ENCODE measurements at regions not wholly inside any gene's neighbourhood (a gene's known extent, or its start where the extent isn't known, plus 50 kb on each side); places are given as distances from the start of the nearest gene placed in this dataset.
"Not testable (repeated sequence)": the region's sequence is repeated elsewhere in the genome, so short reads cannot be mapped to it uniquely, and the experiment has no call there.

GRCh38 chr13:37290716-37291505 lies 185.4 kb upstream of the CSNK1A1L start:
- in situ Hi-C loops (cut with HindIII; ENCODE audit: low sequenced_read_pairs), result no loop called here
- DNase-seq (ENCODE audit: low read depth), result no peak
- H3K4me3 ChIP-seq (ENCODE audit: low read depth, low read length), result no peak overlapping the region
- no peak for TF ChIP-seq CTCF (IDR thresholded peaks at IDR 0.05; ENCODE audit: low read depth, low read length, missing control alignments)

- TF ChIP-seq CTCF (IDR thresholded peaks at IDR 0.05; ENCODE audit: low read depth, low read length, missing control alignments), result no peak
- no peak overlapping the region for H3K4me3 ChIP-seq (ENCODE audit: low read depth, low read length)
- in situ Hi-C loops (cut with HindIII; ENCODE audit: low sequenced_read_pairs), result no loop called here
- DNase-seq (ENCODE audit: low read depth), result no peak
Measured at GRCh38 chr13:37289212-37289935, 183.9 kb upstream of the CSNK1A1L start.

DNA sequence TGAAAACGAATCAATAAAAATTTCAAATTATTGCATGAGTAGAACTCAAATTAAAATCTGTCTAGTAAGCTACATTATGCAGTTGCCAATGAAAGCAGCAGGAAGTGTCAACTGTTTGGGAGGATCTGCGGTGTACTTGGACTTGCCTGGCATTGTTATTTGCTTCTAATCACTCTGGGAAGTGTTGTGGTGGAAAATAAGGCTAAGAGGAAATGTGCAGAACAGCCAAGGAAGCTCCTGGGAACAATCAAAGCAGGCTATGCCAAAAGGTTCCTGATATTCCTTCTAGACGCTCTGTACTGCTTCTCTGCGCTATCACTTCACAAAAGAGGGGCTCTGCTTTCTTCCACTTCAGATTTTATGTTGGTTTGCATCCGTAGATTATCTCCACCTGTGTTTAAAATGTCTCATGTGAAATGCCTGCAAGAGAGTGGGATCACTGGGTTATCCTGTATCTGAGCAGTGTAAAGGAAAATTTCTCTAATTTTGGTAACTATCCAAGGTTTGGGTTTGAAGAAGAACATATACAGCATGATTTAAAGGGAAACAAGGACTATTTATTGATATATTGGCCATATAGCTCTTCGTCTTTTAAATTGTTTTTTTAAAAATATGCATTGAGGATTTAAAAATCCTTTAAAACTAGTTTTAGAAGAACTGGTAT lies 182.7 kb upstream of the CSNK1A1L start:
- TF ChIP-seq CTCF (IDR thresholded peaks at IDR 0.05; ENCODE audit: low read depth, low read length, missing control alignments), result no peak
- no peak overlapping the region for H3K4me3 ChIP-seq (ENCODE audit: low read depth, low read length)
- no peak for DNase-seq (ENCODE audit: low read depth)
- in situ Hi-C loops (cut with HindIII; ENCODE audit: low sequenced_read_pairs), result no loop called here

DNA sequence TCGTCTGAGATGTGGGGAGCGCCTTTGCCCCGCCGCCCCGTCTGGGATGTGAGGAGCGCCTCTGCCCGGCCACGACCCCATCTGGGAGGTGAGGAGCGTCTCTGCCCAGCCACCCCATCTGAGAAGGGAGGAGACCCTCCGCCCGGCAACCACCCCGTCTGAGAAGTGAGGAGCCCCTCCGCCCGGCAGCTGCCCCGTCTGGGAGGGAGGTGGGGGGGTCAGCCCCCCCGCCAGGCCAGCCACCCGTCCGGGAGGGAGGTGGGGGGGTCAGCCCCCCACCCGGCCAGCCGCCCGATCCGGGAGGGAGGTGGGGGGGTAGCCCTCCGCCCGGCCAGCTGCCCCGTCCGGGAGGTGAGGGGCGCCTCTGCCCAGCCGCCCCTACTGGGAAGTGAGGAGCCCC lies 174.8 kb upstream of the CSNK1A1L start:
- H3K4me3 ChIP-seq (ENCODE audit: low read depth, low read length); in situ Hi-C loops (cut with HindIII; ENCODE audit: low sequenced_read_pairs); DNase-seq (ENCODE audit: low read depth): not testable (repeated sequence)

GRCh38 chr13:37277435-37278144 lies 172.1 kb upstream of the CSNK1A1L start:
- TF ChIP-seq CTCF (IDR thresholded peaks at IDR 0.05; ENCODE audit: low read depth, low read length, missing control alignments), result no peak
- H3K4me3 ChIP-seq (ENCODE audit: low read depth, low read length), result no peak overlapping the region
- DNase-seq (ENCODE audit: low read depth), result no peak
- in situ Hi-C loops (cut with HindIII; ENCODE audit: low sequenced_read_pairs), result no loop called here

DNA sequence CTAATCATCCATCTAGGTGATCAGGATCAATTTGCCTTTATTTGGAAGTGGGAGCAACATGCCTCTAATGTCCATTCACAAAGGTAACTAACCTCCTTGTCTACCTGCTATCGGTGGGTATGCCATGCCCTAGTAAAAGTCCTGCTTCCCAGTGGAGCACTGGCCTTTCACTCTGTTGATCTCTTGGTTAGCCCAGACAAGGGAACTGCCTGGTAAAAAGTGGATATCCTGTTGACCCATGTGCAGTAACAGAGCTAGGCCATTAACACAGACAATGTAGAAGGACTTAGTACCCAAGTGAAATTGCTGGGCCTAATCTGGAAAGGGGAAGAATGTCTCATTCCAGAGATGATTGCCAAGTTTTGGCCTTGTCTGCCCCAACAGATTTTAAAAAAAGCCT lies 171.5 kb upstream of the CSNK1A1L start:
- no peak for DNase-seq (ENCODE audit: low read depth)
- in situ Hi-C loops (cut with HindIII; ENCODE audit: low sequenced_read_pairs), result no loop called here
- no peak overlapping the region for H3K4me3 ChIP-seq (ENCODE audit: low read depth, low read length)
- no peak for TF ChIP-seq CTCF (IDR thresholded peaks at IDR 0.05; ENCODE audit: low read depth, low read length, missing control alignments)
